Medulla oblongata (tissue), 1 donor: ENCODE measurements at regions not wholly inside any gene's neighbourhood (a gene's known extent, or its start where the extent isn't known, plus 50 kb on each side); places are given as distances from the start of the nearest gene placed in this dataset.
"Not testable (repeated sequence)": the region's sequence is repeated elsewhere in the genome, so short reads cannot be mapped to it uniquely, and the experiment has no call there.

Experiments
- DNase-seq: peaks from one replicate; pipeline ENCODE4 v3.0.0-alpha.2; 2015; ENCODE audit errors: extremely low spot score

DNA sequence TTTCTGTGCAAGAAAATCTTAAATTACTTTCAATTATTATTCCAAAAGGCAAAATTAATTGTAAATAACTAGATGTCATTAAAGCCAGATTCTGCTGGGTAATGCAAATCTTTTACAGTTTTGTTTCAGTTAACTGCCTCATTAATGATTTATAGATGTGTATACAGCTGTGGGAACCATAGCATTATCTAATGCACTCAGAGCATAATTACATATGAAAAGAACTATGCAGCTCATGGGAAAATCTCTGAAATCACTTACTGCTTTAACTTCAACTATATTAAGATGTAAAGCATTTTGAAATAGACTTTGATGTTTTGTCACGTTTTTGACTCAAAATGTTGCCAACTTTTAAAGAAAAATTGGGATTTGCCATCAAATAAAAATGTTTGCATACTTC lies 630.3 kb upstream of the KLHL4 start:
- DNase-seq = no peak

DNA sequence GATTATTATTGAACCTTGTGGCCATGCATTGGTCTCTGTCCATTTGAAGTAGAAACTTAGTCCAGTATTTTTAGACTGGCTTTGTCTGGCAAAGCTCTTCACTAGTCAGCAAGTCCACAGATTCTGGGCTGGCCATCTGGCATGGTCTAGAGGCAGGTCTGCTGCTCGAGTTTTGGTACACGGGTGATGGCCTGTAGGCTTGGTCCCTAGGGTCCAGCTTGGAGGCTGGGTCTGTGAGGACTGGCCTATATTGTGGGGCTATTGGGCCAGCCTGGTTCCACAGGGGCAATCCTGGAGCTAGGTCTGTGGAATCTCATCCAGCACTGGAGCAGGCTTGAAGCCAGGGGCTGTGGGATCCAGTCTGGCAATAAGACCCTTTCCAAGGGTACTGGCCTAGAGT lies 607.6 kb upstream of the KLHL4 start:
- DNase-seq = no peak

DNA sequence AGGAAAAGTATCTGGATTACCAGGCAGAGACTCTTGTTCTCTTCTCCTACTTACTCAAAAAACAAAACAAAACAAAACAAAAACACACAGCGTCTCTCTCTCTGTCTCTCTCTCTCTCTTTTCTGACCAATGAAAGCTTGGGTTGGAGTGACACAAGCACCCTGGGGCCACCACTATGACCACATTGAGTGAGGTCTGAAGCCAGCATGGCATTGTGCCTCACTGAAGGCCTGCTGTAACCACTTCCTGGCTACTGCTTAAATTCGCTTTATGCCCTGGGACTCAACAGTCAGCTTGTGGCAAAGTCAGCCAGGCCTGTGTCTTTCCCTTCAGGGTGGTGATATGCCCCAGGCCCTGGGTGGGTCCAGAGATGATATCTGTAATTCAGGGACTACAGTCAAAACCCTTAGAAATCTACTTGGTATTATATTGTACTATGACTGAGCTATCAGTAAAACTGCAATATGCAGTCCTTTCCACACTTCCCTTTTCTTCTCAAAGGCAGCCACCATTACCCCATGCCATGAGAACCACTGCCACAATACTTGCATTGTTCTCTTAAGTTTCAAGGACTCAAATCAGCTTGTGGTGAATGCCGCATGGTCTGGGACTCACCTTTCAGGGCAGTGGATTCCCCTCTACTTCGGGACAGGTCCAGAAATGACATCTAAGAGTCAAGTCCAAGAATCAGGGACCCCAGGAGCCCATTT lies 606.8 kb upstream of the KLHL4 start:
- no peak for DNase-seq

DNA sequence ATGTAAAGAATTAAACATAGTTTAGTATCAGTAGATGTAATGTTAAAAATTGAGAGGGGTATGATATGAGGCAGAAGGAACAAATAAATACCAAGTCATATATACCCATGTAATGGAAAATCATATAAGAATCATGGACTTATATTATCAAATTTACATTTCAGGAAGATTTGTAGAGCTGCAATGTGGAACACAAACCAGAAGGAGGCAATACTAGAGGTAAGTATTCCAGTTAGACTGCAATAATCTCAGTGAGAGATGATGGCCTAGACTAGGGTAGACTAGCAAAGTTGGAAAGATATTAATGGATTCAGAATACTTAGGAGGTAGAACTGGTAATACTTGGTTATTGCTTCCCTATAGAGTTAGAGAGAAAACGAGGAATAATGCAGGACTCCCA lies 603.0 kb upstream of the KLHL4 start:
- no peak for DNase-seq

DNA sequence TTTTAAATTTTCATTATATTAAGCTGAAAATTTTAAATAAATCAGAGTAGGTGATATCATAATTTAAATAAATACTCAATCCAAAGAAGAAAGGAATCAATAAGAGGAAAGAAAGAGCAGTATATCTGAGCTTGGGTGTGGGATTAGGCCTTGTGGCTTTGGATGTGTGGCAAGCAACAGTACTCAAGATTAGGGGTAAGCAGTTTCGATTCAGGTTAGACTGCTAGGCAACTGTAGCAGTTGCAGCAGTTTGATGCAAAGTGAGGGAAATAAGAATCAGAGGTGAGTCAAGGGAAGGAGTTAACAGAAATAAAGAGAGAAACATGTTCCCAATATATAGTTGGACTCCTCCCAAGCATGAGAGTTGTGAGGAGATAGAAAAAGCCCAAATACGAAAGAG lies 599.6 kb upstream of the KLHL4 start:
- no peak for DNase-seq

DNA sequence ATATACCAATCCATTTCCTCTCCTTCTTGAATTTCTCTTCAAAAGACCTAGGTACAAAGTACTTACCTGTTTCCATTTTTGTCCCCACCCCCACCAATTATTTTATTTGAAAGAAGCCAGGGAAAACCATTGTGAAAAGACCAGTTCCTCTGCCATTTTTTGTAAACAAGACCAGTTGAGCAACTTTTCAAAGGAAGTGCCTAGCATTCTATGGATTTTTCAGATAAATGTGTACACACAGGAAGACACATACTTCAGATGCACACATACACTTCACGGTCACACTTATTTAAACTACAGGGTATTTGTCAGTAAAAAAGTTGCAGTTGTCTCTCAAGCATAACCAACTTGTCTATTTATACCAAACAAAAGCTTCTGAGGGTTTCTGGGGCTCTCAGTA lies 587.2 kb upstream of the KLHL4 start:
- DNase-seq = no peak

DNA sequence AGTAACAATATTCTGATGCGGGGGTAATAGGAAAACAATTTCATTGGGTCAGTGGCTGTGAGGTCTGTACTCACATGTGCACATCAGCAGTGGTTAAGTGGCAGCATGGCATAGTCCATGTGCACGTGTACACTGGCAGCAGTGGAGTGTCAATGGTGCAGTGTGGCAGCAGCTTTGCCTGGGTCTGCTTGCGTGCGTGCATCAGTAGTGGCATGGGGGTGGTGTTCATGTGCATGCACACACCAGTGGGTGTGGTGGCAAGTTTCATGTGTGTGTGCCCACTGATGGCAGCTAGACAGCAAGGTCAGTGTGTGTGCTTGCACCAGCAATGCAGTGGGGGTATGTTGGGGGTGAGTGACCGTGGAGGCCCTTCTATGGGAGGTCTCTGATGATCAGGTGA lies 581.6 kb upstream of the KLHL4 start:
- no peak for DNase-seq

DNA sequence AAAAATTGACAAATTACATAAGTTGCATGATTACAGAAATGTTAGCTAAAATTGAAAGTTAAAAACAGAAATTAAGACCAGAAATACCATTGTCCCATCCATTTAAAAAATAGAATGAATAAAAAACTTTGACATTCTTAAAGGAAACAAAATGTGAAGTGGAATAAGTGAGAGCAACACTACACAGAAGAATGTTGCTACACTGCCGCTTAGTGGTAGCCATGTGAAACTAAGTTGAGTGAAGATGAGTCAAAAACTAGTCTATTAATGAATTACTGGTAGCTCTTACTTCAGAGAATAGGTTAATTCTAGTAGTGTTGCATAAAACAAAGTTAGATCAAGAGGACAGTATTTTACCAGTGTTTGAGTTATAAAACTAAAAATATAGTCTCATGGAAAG lies 571.0 kb upstream of the KLHL4 start:
- peak; percentile 18 for DNase-seq

DNA sequence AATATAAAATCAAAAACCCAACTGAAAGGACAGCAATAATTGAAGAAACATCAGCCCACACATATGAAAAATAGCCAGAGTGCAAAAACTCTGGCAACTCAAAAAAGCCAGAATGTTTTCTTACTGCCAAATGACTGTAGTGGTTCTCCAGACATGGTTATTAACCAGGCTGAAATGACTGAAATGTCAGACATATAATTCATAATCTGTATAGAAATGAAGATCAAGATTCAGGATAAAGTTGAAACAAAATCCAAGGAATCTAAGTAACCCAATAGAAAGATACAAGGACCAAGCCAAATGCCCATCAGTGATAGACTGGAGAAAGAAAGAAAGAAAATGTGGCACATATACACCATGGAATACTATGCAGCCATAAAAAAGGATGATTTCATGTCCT lies 553.3 kb upstream of the KLHL4 start:
- no peak for DNase-seq

DNA sequence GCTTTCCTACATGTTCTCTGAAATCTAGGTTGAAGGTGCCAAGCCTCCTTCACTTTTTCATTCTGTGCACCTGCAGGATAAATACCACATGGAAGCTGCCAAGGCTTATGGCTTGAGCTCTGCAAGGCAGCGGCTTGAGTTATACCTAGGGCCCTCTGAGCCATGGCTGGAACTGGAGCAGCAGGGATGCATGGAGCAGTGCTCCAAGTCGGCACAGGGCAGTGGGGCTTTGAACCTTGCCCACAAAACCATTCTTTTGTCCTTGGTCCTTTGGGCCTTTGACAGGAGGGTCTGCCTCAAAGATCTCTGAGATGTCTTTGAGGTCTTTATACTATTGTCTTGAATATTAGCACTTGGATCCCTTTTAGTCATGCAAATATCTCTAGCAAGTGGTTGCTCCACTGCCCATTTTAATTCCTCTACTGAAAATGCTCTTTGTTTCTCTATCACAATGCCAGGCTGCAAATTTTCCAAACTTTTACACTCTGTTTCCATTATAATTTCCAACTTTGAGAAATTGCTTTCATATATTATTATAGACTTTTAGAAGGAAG lies 536.2 kb upstream of the KLHL4 start:
- no peak for DNase-seq

DNA sequence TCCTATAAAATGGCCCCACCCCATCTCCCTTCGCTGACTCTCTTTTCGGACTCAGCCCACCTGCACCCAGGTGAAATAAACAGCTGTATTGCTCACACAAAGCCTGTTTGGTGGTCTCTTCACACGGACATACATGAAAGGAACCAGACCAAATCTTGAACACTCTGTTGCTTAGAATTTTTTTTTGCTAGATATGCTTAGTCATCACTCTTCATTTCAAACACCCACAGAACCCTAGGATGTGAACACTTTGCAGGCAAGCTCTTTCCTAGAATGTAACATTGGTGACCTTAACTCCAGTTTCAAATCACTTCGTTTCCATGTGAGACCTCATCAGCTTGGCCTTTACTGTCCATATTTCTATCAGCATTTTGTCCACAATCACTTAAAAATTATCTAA lies 530.3 kb upstream of the KLHL4 start:
- not testable (repeated sequence) for DNase-seq

DNA sequence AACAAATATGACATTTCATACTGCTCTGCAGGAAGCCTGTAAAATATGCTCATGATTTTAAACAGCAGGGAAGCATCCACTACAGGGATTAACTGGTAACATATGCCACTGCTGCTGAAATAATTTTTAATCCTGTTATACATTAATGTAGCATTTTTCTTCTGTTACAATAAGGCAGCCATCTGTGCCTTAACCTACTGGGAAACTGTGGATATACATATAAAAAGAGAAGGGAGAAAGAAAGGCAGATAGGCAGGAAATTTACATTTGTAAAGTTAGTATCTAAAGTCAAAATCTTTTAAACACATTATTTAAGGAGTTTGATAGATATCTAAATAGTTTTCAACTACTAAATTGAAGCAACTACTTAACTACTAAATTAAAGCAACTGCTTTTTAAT lies 514.6 kb upstream of the KLHL4 start:
- no peak for DNase-seq

DNA sequence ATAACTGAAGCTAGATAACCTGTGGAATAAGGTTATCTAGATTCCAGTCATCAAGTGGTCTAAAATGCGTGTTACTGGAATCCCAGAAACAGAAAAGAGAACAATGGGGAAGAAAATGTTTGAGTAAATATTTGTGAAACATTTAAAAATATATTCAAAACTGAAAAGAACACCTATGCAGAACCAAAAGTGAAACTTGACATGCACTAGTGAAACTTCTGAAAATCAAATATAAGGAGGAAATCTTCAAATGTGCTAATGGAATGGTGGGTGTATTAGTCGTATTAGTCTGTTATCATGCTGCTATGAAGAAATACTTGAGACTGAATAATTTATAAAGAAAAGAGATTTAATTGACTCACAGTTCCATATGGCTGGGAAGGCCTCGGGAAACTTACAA lies 512.4 kb upstream of the KLHL4 start:
- no peak for DNase-seq

DNA sequence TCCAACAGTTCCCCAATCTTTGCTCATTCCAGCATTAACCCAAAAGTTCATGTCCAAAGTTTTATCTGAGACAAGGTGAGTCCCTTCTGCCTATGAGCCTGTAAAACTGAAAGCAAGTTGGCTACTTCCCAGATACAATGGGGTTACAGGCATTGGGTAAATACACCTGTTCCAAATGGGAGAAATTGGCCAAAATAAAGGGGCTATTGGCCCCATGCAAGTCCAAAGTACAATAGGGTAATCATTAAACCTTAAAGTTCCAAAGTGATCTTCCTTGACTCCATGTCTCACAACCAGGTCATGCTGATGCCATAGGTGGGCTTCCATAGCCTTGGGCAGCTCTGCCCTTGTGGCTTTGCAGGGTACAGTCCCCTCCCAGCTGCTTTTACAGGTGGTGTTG lies 511.7 kb upstream of the KLHL4 start:
- DNase-seq = no peak

DNA sequence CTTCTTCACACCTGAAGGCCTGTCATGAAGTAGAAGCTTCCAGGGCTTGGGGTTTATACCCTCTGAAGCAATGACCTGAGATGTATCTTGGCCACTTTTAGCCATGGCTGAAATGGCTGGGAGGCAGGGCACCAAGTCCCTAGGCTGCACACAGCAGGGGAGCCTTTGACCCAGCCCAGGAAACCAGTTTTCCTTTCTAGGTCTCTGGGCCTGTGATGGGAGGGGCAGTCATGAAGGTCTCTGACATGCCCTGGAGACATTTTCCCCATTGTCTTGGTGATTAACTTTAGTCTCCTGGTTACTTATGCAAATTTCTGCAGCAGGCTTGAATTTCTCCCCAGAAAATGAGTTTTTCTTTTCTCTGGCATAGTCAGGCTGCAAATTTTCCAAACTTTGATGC lies 511.0 kb upstream of the KLHL4 start:
- DNase-seq = no peak

DNA sequence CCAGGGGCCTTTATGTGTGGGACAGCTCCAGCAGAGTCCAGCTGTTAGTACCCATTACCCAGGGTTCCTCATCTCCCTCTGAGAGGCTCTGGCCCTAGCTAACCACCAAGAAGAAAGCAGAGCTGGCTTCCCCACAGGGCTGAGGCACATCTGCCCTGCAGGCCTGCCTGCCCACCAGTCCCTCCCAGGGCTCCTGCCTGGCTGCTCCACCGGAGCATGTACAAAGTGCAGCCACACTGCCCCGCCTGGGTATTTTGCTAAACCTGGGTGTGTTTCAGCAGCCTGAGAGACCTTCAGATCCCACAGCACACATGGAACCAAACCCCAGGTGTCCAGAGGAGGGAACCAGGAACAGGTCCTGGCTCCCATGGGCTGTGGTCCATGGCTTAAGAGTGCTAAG lies 500.4 kb upstream of the KLHL4 start:
- no peak for DNase-seq

DNA sequence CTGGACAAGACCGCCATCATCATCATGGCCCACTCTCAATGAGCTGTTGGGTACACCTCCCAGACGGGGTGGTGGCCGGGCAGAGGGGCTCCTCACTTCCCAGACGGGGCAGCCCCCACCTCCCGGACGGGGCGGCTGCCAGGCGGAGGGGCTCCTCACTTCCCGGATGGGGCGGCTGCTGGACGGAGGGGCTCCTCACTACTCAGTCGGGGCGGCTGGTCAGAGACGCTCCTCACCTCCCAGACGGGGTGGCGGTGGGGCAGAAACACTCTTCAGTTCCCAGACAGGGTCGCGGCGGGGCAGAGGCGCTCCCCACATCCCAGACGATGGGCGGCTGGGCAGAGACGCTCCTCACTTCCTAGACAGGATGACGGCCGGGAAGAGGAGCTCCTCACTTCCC lies 484.5 kb upstream of the KLHL4 start:
- not testable (repeated sequence) for DNase-seq

DNA sequence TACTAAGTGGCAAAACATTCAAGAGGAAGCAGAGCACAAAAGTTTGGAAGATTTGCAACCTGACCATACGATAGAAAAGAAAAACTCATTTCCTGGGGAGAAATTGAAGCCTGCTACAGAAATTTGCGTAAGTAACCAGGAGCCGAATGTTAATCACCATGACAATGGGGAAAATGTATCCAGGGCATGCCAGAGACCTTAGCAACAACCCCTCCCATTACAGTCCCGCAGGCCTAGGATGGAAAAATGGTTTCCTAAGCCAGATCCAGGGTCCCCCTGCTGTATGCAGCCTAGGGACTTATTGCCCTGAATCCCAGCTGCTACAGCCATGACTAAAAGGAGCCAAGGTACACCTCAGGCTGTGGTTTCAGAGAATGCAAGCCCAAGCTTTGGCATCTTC lies 472.2 kb upstream of the KLHL4 start:
- no peak for DNase-seq

DNA sequence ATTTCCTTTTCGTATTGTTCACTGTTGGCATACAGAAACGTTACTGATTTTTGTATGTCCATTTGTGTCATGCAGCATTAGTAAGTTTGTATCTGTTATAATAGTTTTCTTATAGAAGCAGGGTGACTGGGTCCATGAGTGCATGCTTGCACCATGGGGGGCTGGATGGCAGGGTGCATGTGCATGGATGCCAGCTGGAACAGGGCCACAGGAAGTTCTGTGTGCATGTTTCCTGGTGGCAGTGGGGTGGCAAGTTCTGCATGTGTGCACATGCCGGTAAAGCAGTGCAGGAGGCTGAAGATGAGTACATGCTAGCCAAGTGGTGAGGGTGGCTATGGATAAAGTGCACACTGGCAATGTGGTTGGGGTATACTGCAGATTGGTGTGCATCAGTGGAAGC lies 468.0 kb upstream of the KLHL4 start:
- no peak for DNase-seq

DNA sequence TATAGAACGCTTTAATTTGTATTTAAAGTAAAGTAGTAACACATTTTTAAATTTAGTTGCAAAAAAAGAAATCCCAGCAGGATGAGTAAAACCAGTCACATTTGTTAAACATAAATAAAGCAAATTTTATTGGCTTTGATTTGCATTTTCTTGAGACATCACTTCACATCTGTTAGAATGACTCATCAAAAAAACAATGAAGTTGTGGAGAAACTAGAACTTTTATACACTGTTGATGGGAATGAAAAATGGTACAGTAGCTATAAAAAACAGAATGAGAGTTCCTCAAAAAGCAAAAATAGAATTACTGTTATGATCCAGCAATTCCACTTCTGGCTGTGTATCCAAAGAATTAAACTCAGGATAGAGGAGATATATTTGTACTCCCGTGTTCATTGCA lies 454.0 kb upstream of the KLHL4 start:
- DNase-seq = no peak

DNA sequence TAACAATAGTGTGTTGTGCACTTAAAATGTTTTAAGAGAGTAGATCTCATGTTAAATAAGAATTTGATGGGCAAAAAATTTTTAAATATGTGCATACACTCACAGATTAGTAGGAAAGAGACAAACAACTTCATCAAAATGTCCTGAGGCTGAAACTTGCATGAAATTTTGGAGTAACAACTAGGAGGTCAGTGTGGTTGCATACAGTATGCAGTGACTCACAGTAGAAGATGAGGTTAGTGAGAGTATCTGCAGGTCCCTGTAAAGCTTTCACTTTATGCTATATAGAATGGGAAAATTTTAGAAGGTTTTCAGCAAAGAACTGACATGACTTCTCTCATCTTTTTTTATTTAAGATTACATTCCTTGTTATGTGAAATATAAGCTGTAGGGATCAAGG lies 453.1 kb upstream of the KLHL4 start:
- DNase-seq = no peak

DNA sequence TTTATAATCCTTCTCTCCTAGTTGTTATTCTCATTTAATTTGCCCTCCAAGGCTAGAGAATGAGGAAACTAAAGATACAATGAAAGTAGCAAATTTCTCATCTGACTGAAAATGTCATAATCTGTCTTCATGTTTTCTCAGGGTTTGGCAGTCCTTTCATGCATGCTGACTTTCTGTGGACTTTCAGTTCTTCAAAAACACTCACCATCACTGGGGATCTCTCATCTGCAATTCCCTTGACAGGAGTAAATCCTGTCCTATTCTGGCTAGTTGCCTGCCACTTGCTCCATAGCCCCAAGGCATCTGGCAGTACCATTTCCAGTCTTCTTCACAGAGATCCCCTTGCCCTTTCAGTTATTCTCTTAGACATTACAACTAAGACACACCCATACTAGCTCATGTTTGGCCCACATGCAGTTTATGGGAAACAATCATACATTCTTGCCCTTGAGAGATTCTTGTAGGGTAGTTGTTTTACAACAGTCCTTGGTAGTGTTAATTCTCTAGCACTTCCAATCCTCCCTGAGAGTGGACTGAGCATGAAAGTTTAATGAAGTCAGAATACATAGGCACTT lies 449.7 kb upstream of the KLHL4 start:
- DNase-seq = no peak

DNA sequence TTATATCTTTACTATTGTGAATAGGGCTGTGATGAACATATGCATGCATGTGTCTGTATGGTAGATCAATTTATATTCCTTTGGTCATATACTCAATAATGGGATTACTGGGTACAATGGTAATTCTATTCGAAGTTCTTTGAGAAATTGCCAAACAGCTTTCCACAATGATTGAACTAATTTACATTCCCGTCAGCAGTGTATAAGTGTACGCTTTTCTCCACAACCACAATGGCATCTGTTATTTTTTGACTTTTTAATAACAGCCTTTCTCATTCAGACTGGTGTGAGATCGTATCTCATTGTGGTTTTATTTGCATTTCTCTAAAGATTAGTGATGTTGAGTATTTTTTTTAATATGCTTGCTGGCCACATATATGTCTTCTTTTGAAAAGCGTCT lies 439.4 kb upstream of the KLHL4 start:
- DNase-seq = no peak

DNA sequence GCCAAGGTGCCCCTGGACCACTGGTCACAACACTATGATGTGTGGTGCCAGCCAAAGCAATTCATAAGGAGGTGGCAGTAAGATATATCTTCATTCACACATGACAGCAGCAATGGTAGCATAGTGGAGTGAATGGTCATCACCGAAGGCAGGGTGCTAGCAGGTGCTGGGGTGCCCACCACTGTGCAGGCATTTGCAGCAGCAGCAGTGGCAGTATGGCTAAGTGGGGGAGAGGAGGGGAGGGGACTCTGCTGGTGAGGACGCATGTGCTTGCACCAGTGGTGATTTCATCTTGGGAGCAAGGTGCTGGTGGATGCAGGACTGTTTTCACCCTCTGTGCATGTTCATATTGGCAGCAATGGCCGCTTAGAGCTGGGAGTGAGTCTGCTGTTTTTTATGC lies 419.1 kb upstream of the KLHL4 start:
- no peak for DNase-seq
